Activated T-cell treated with anti-CD3 and anti-CD28 coated beads, Interleukin-2, amount 50 U/mL, for 72 hours (primary cell): ENCODE measurements at regions not wholly inside any gene's neighbourhood (a gene's known extent, or its start where the extent isn't known, plus 50 kb on each side); places are given as distances from the start of the nearest gene placed in this dataset.
A peak's percentile ranks its signal among the peaks of the same experiment; 100 is the strongest.

Source experiments
- ATAC-seq, 2 donors: fragments of 150-1000 bp; cut with Tn5 transposase; replicated peaks in 1 of 2; 2 replicates each; pipeline ENCODE4 v1.10.0; 2021; ENCODE audit warnings: moderate library complexity in 2 of 2, mild to moderate bottlenecking in 1 of 2
- DNase-seq, 2 donors: peaks; one replicate each; pipeline ENCODE4 v3.0.0; 2021 to 2022; ENCODE audit warnings: mixed read lengths in 1 of 2
- H3K27ac Mint-ChIP-seq: one replicate; pipeline ENCODE4 v1.8.0; 2022; ENCODE audit warnings: mild to moderate bottlenecking, moderate library complexity, mixed read lengths
- H3K27me3 Mint-ChIP-seq: one replicate; pipeline ENCODE4 v1.8.0; 2022; ENCODE audit warnings: low read depth, mixed read lengths
- H3K36me3 Mint-ChIP-seq, 2 donors: one replicate each; pipeline ENCODE4 v1.8.0; 2022; ENCODE audit warnings: mixed read lengths in 2 of 2, mild to moderate bottlenecking in 1 of 2; ENCODE audit not compliant: insufficient read depth in 2 of 2
- H3K4me1 Mint-ChIP-seq: one replicate; pipeline ENCODE4 v1.8.0; 2022; ENCODE audit warnings: low read depth, mixed read lengths
- H3K4me3 Mint-ChIP-seq, 2 donors: one replicate each; pipeline ENCODE4 v1.8.0; 2022; ENCODE audit warnings: mild to moderate bottlenecking in 2 of 2, mixed read lengths in 2 of 2, moderate library complexity in 2 of 2
- H3K9me3 Mint-ChIP-seq, 2 donors: one replicate each; pipeline ENCODE4 v1.8.0; 2022; ENCODE audit warnings: mixed read lengths in 2 of 2

GRCh38 chr12:92466391-92467305, 236.1 kb upstream of the PLEKHG7 start:
- H3K27me3 Mint-ChIP-seq, result no peaks in the 10 kb centered on the region
- no peak overlapping the region for H3K27ac Mint-ChIP-seq
- peaks cover 55% of the 10 kb centered on the region for H3K4me1 Mint-ChIP-seq
- no peak for DNase-seq
- no peak overlapping the region for H3K4me3 Mint-ChIP-seq
- peaks cover 2% of the 10 kb centered on the region in 2 donors for H3K9me3 Mint-ChIP-seq
- ATAC-seq, result no peak
- H3K36me3 Mint-ChIP-seq, result peaks cover 0 to 1% of the 10 kb centered on the region in 2 donors

- no peaks in the 10 kb centered on the region for H3K27me3 Mint-ChIP-seq
- DNase-seq, result no peak
Observed at GRCh38 chr12:92465786-92466295, 236.9 kb upstream of the PLEKHG7 start.

GRCh38 chr12:92464911-92465310, 237.9 kb upstream of the PLEKHG7 start:
- no peak overlapping the region for H3K4me3 Mint-ChIP-seq
- peaks cover 38% of the 10 kb centered on the region for H3K4me1 Mint-ChIP-seq

More at GRCh38 chr12:92465786-92466295, 236.9 kb upstream of the PLEKHG7 start:
- no peak for ATAC-seq
- no peak overlapping the region for H3K4me3 Mint-ChIP-seq
- peaks cover 47% of the 10 kb centered on the region for H3K4me1 Mint-ChIP-seq
- peaks cover 0 to 1% of the 10 kb centered on the region in 2 donors for H3K36me3 Mint-ChIP-seq
- H3K27ac Mint-ChIP-seq, result no peak overlapping the region
- peaks cover 2% of the 10 kb centered on the region in 2 donors for H3K9me3 Mint-ChIP-seq

GRCh38 chr12:92463171-92463570, 239.6 kb upstream of the PLEKHG7 start:
- Mint-ChIP-seq H3K4me1 (peaks cover 26% of the 10 kb centered on the region), H3K9me3 (peaks cover 4 to 5% of the 10 kb centered on the region in 2 donors), H3K4me3 (no peak overlapping the region), H3K27me3 (no peaks in the 10 kb centered on the region), H3K27ac (no peak overlapping the region), H3K36me3 (peaks cover 0 to 1% of the 10 kb centered on the region in 2 donors)
- no peak for ATAC-seq
- DNase-seq, result no peak

More at GRCh38 chr12:92464911-92465310, 237.9 kb upstream of the PLEKHG7 start:
- Mint-ChIP-seq H3K27ac (peak overlapping the region; percentile 55), H3K27me3 (no peaks in the 10 kb centered on the region), H3K9me3 (peaks cover 2% of the 10 kb centered on the region in 2 donors), H3K36me3 (peaks cover 0 to 1% of the 10 kb centered on the region in 2 donors)
- no peak for DNase-seq
- ATAC-seq, result no peak

GRCh38 chr12:92462527-92462926, 240.3 kb upstream of the PLEKHG7 start:
- no peaks in the 10 kb centered on the region for H3K27me3 Mint-ChIP-seq
- DNase-seq, result no peak
- no peak overlapping the region for H3K4me3 Mint-ChIP-seq
- peaks cover 0 to 1% of the 10 kb centered on the region in 2 donors for H3K36me3 Mint-ChIP-seq
- H3K9me3 Mint-ChIP-seq, result peaks cover 4 to 5% of the 10 kb centered on the region in 2 donors
- H3K4me1 Mint-ChIP-seq, result peaks cover 25% of the 10 kb centered on the region
- H3K27ac Mint-ChIP-seq, result no peak overlapping the region
- ATAC-seq, result no peak

GRCh38 chr12:92462049-92462448, 240.7 kb upstream of the PLEKHG7 start:
- ATAC-seq (peak; percentile 43 to 61), DNase-seq (no peak)
- peaks cover 22% of the 10 kb centered on the region for H3K4me1 Mint-ChIP-seq
- H3K4me3 Mint-ChIP-seq, result no peak overlapping the region
- H3K27ac Mint-ChIP-seq, result no peak overlapping the region
- H3K9me3 Mint-ChIP-seq, result peaks cover 4 to 5% of the 10 kb centered on the region in 2 donors
- peaks cover 0 to 1% of the 10 kb centered on the region in 2 donors for H3K36me3 Mint-ChIP-seq
- H3K27me3 Mint-ChIP-seq, result no peaks in the 10 kb centered on the region

- ATAC-seq, result no peak
- Mint-ChIP-seq H3K27me3 (no peaks in the 10 kb centered on the region), H3K4me1 (peaks cover 22% of the 10 kb centered on the region), H3K9me3 (peaks cover 11 to 14% of the 10 kb centered on the region in 2 donors), H3K27ac (peak overlapping the region; percentile 23), H3K36me3 (peaks cover 0 to 5% of the 10 kb centered on the region in 2 donors), H3K4me3 (no peak overlapping the region)
- DNase-seq, result no peak
Observed at GRCh38 chr12:92459850-92460249, 242.9 kb upstream of the PLEKHG7 start.

GRCh38 chr12:92458996-92459395, 243.8 kb upstream of the PLEKHG7 start:
- Mint-ChIP-seq H3K4me3 (no peak overlapping the region), H3K36me3 (peaks cover 0 to 5% of the 10 kb centered on the region in 2 donors), H3K9me3 (peaks cover 10 to 14% of the 10 kb centered on the region in 2 donors), H3K4me1 (peaks cover 22% of the 10 kb centered on the region), H3K27me3 (no peaks in the 10 kb centered on the region), H3K27ac (no peak overlapping the region)
- ATAC-seq, result no peak
- no peak for DNase-seq

- Mint-ChIP-seq H3K27ac (no peak overlapping the region), H3K9me3 (peaks cover 9 to 14% of the 10 kb centered on the region in 2 donors), H3K4me3 (no peak overlapping the region), H3K4me1 (peaks cover 21% of the 10 kb centered on the region), H3K27me3 (no peaks in the 10 kb centered on the region), H3K36me3 (peaks cover 0 to 5% of the 10 kb centered on the region in 2 donors)
- no peak for DNase-seq
- peak in 1 of 2 donors; percentile 31 for ATAC-seq
Observed at GRCh38 chr12:92457458-92458180, 245.2 kb upstream of the PLEKHG7 start.

GRCh38 chr12:92452763-92453162, 250.0 kb upstream of the PLEKHG7 start:
- H3K9me3 Mint-ChIP-seq, result peaks cover 13 to 20% of the 10 kb centered on the region in 2 donors
- H3K4me1 Mint-ChIP-seq, result peaks cover 16% of the 10 kb centered on the region
- no peak overlapping the region for H3K4me3 Mint-ChIP-seq
- ATAC-seq, result no peak
- H3K27me3 Mint-ChIP-seq, result no peaks in the 10 kb centered on the region
- peaks cover 10 to 20% of the 10 kb centered on the region in 2 donors for H3K36me3 Mint-ChIP-seq
- DNase-seq, result no peak
- peak overlapping the region; percentile 12 for H3K27ac Mint-ChIP-seq

GRCh38 chr12:92446083-92446460, 256.7 kb upstream of the PLEKHG7 start:
- H3K36me3 Mint-ChIP-seq, result peaks cover 6 to 11% of the 10 kb centered on the region in 2 donors

GRCh38 chr12:92445253-92446082, 257.3 kb upstream of the PLEKHG7 start:
- no peaks in the 10 kb centered on the region for H3K27me3 Mint-ChIP-seq
- no peak overlapping the region for H3K27ac Mint-ChIP-seq
- H3K9me3 Mint-ChIP-seq, result peaks cover 9 to 10% of the 10 kb centered on the region in 2 donors
- ATAC-seq, result no peak
- H3K4me1 Mint-ChIP-seq, result peaks cover 27% of the 10 kb centered on the region
- peaks cover 2 to 6% of the 10 kb centered on the region in 2 donors for H3K36me3 Mint-ChIP-seq
- no peak overlapping the region for H3K4me3 Mint-ChIP-seq
- no peak for DNase-seq

More at GRCh38 chr12:92446083-92446460, 256.7 kb upstream of the PLEKHG7 start:
- Mint-ChIP-seq H3K27me3 (no peaks in the 10 kb centered on the region), H3K27ac (no peak overlapping the region), H3K4me3 (no peak overlapping the region), H3K4me1 (peaks cover 27% of the 10 kb centered on the region), H3K9me3 (peaks cover 12 to 14% of the 10 kb centered on the region in 2 donors)
- DNase-seq, result no peak
- ATAC-seq, result no peak
